HUDEP-2 (cell line): ENCODE measurements at regions not wholly inside any gene's neighbourhood (a gene's known extent, or its start where the extent isn't known, plus 50 kb on each side); places are given as distances from the start of the nearest gene placed in this dataset.
"Not testable (repeated sequence)": the region's sequence is repeated elsewhere in the genome, so short reads cannot be mapped to it uniquely, and the experiment has no call there.

ENCODE experiments used
- DNase-seq, 76 experiments: peaks; one replicate each; lab custom pipeline; 2025; ENCODE audit not compliant: unreplicated experiment in 76 of 76; lab: John Stamatoyannopoulos, UW

- no peak for DNase-seq
Measured at GRCh38 chr5:15346738-15347137, 153.2 kb upstream of the FBXL7 start.

- no peak for DNase-seq
Measured at GRCh38 chr5:15344954-15345353, 155.0 kb upstream of the FBXL7 start.

- DNase-seq = no peak
Measured at GRCh38 chr5:15338546-15338945, 161.4 kb upstream of the FBXL7 start.

GRCh38 chr5:15334551-15335266, 165.3 kb upstream of the FBXL7 start:
- DNase-seq = no peak

GRCh38 chr5:15333091-15333490, 166.9 kb upstream of the FBXL7 start:
- DNase-seq = no peak

GRCh38 chr5:15326932-15327331, 173.0 kb upstream of the FBXL7 start:
- DNase-seq = no peak

GRCh38 chr5:15326471-15326870, 173.5 kb upstream of the FBXL7 start:
- no peak for DNase-seq

GRCh38 chr5:15322421-15322820, 177.6 kb upstream of the FBXL7 start:
- DNase-seq = no peak

GRCh38 chr5:15321776-15322175, 178.2 kb upstream of the FBXL7 start:
- DNase-seq = no peak

- no peak for DNase-seq
Measured at GRCh38 chr5:15320871-15321270, 179.1 kb upstream of the FBXL7 start.

- DNase-seq = no peak
Measured at GRCh38 chr5:15304914-15305834, 194.8 kb upstream of the FBXL7 start.

GRCh38 chr5:15304066-15304731, 195.8 kb upstream of the FBXL7 start:
- no peak for DNase-seq

- DNase-seq = no peak
Measured at GRCh38 chr5:15300141-15300540, 199.8 kb upstream of the FBXL7 start.

- no peak for DNase-seq
Measured at GRCh38 chr5:15290953-15291352, 209.0 kb upstream of the FBXL7 start.

GRCh38 chr5:15286650-15287049, 213.3 kb upstream of the FBXL7 start:
- DNase-seq = no peak

- DNase-seq = no peak
Measured at GRCh38 chr5:15285901-15286583, 213.9 kb upstream of the FBXL7 start.

GRCh38 chr5:15284706-15285105, 215.3 kb upstream of the FBXL7 start:
- DNase-seq = no peak

GRCh38 chr5:15283076-15283475, 216.9 kb upstream of the FBXL7 start:
- no peak for DNase-seq

- no peak for DNase-seq
Measured at GRCh38 chr5:15282611-15283010, 217.4 kb upstream of the FBXL7 start.

GRCh38 chr5:15271596-15271995, 228.4 kb upstream of the FBXL7 start:
- not testable (repeated sequence) for DNase-seq

- DNase-seq = no peak
Measured at GRCh38 chr5:15267966-15268365, 232.0 kb upstream of the FBXL7 start.
